Stimulated activated CD8-positive, alpha-beta memory T cell treated with anti-CD3 and anti-CD28 coated beads, Interleukin-7, amount 100 ng/mL, for 48 hours (primary cell): ENCODE measurements at regions not wholly inside any gene's neighbourhood (a gene's known extent, or its start where the extent isn't known, plus 50 kb on each side); places are given as distances from the start of the nearest gene placed in this dataset.
"Not testable (repeated sequence)": the region's sequence is repeated elsewhere in the genome, so short reads cannot be mapped to it uniquely, and the experiment has no call there.

Experiments
- DNase-seq, 2 donors: peaks; one replicate each; pipeline ENCODE4 v3.0.0-alpha.2; 2020; ENCODE audit warnings: low read depth in 1 of 2; ENCODE audit errors: extremely low read depth in 1 of 2

GRCh38 chrX:40943093-40943641, 142.1 kb upstream of the USP9X start:
- no peak for DNase-seq

DNA sequence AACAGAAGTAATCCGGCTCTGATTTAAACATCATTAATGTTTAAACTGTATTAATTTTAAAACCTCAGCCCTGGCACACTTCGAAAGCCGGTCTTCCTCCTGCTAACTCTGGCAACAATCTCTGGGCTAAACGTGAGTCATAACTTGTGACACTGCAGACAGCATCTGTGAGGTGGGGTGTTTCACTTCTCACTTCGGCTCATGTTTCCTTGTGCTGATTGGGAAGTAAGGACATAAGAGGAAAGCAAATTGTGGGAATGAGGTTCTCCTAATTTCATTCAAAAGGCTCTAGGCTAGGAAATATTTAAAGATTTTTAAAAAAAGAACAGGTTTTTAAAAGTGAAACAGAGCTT, 139.9 kb upstream of the USP9X start:
- no peak for DNase-seq

DNA sequence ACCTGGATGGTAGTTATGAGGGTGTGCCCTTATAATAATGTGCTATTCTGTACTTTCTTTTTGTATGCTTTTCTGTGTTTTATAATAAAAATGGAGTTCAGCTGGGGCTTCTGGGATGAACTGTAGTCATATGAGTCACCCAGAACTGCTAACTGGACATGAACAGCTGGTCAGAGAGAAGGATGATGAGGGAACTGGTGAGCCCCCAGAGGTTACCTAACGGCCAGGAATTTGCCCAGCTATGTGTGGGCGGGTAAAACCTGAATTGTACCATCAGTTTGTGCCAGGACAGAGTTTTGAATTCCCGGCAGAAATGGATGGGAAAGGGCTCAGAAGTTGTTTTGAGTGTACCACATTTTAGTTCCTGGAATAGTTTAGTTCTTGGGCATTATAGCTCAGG, 138.0 kb upstream of the USP9X start:
- no peak for DNase-seq

DNA sequence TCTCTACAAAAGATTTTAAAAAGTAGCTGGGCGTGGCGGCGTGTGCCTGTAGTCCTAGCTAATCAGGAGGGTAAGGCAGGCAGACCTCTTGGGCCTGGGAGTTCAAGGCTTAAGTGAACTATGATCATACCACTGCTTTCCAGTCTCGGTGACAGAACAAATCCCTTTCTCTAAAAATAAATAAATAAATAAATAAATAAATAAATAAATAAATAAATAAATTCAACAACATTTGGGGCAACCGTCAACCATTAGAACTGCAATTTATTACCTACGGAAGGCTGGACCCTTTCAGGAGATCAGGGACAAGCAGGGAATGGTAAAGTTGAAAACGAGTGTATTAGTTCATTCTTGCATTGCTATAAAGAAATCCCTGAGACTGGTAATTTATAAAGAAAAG, 136.2 kb upstream of the USP9X start:
- DNase-seq: no peak

DNA sequence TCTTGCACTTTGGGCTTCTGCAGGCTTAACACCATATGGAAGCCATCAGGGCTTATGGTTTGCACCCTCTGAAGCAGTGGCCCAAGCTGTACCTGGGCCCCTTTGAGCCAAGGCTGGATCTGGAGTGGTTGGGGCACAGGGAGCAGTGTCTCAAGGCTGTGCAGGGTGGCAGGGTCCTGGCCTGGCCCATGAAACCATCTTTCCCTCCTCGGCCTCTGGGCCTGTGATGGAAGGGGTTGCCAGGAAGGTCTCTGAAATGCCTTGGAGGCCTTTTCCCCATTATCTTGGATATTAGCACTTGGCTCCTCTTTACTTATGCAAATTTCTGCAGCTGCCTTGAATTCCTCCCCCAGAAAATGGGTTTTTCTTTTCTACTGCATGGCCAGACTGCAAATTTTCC, 134.7 kb upstream of the USP9X start:
- DNase-seq: no peak

DNA sequence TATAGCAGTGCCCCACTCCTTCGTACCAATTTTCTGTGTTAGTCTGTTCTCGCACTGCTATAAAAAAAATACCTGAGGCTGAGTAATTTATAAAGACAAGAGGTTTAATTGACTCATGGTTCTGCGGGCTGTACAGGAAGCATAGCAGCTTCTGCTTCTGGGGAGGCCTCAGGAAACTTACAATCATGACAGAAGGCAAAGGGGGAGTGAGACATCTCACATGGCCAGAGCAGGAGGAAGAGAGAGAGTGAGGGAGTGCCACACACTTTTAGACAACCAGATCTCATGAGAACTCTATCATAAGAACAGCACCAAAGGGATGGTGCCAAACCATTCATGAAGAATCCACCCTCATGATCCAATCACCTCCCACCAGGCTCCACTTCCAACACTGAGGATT, 133.8 kb upstream of the USP9X start:
- not testable (repeated sequence) for DNase-seq

- DNase-seq: no peak
Measured at GRCh38 chrX:40952855-40953254, 132.4 kb upstream of the USP9X start.

GRCh38 chrX:40953369-40953768, 131.9 kb upstream of the USP9X start:
- DNase-seq: no peak

DNA sequence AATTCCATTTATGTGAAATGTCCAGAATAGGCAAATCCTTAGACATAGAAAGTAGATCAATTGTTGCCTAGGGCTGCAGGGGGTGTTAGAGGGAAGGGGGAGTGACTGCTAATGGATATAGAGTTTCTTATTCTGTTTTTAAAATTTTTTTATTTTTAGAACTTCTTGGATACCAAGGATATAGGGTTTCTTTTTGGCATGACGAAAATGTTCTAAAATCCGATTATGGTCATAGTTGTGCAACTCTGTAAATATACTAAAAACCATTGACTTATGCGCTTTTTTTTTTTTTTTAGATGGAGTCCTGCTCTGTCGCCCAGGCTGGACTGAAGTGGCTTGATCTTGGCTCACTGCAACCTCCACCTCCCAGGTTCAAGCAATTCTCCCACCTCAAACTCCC, 125.2 kb upstream of the USP9X start:
- DNase-seq: no peak

DNA sequence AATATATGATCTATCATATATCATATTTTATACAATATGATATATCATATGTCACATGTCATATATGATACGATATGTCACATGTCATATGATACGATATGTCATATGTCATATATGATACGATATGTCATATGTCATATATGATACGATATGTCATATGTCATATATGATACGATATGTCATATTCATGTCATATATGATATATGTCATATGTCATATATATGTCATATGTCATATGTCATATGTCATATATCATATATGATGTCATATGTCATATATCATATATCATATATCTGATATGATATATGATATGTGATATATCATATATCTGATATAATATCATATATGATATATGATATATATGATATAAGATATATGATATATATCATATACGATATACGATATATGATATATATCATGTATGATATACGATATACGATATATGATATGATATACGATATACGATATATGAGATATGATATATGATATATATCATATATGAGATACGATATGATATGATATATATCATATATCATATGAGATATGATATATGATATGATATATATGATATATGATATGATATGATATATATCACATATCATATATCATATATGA, 122.3 kb upstream of the USP9X start:
- no peak for DNase-seq

DNA sequence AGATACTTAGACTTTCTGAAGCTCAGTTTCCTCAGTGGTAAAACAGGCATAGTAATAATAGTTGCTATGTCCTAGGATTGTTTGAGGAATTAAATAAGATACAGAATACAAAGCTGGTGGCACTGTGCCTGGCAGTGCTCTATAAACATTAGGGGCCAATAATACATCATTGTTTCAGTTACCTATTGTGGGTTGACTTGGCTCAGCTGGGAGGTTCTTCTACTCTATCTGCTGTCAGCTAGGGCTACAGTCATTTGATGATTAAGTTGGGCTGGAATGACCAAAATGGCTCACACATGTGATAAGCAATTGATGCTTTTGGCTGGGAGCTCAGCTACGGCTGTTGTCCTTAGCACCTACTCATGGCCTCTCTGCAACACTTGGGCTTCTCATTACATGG, 121.2 kb upstream of the USP9X start:
- no peak for DNase-seq

DNA sequence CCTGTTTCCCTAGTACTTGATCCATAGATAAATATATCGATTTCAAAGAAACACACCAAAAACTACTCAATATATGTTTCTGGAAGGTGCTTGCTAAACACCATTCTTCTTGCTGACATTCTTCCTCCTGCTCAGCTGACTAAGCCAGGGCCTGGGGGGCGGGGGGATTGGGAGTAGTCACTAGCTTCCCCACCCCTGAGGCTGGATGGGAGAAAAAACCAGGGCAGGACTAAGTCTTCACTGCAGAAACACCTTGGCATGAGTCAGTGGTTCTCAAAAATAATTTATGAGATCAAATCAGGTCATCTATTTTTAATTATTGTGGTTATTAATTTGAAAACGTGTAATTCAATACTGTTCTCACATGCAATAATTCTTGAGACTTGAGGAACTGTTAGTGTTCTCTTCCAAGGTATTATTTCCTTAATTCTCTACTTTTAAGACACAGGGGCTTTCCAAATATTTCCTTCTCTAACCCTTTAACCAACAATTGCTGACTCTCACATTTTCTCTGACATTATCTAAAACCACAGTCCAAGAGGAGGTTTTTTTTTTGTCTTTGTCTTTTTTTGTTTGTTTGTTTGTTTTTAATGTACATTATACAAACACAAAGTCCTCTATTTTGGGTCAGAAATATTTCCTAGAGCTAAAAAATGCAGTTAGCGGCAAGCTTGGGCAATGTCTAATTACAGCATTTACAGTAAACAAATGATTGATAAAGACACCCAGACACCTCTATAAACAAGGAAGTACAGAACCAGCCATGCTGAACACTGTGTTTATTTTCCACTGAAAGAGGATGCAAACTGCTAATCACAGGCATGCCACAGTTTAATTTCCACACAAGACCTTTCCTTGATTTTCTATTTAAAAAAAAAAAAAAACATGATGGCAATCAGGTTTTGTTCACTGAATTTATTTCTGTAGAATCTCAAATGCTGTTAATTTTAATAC, 120.3 kb upstream of the USP9X start:
- no peak for DNase-seq

GRCh38 chrX:40966213-40966820, 118.9 kb upstream of the USP9X start:
- no peak for DNase-seq

DNA sequence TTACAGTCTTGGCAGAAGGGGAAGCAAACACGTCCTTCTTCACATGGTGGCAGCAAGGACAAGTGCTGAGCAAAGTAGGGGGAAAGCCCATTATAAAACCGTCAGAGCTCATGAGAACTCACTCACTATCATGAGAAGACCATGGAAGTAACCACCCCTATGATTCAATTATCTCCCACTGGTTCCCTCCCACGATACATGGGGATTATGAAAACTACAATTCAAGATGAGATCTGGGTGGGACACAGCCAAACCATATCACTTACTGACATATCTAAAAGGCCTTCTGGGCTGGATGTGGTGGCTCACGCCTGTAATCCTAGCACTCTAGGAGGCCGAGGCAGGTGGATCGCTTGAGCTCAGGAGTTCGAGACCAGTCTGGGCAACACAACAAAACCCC, 117.1 kb upstream of the USP9X start:
- DNase-seq: no peak

GRCh38 chrX:40971736-40972135, 113.5 kb upstream of the USP9X start:
- DNase-seq: no peak

DNA sequence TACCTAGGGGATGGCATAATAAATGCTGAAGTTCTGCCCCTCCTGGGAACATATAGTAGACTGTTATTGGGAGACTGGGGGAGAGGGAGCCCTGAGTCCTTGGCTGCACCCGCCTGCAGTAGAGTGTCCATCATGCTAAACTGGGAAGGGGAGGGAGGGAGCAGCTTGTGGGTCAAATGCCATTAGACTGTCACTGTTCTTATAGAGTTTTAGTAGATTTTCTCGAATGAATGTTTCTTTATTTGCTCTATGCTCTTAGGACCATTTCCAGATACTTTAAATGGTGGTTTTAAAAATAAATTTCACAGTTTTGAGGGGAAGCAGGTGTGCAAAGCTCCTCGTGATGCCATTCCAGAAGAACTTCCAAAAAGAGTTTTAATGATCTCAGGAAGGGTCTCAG, 111.6 kb upstream of the USP9X start:
- no peak for DNase-seq

GRCh38 chrX:40975951-40976350, 109.3 kb upstream of the USP9X start:
- no peak for DNase-seq

DNA sequence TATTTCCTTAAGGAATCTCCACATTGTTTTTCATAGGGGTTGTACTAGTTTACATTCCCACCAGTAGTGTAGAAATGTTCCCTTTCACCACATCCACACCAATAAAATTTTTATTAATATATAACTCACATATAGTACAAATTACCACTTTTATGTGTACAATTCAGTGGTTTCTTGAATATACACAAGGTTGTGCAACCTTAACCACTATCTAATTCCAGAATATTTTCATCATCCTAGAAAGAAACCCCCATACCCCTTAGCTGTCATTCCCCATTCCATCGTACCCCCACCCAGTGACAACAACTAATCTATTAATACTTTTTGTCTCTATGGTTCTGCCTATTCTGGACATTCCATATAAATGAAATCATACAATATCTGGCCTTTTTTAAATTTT, 108.3 kb upstream of the USP9X start:
- DNase-seq: no peak

DNA sequence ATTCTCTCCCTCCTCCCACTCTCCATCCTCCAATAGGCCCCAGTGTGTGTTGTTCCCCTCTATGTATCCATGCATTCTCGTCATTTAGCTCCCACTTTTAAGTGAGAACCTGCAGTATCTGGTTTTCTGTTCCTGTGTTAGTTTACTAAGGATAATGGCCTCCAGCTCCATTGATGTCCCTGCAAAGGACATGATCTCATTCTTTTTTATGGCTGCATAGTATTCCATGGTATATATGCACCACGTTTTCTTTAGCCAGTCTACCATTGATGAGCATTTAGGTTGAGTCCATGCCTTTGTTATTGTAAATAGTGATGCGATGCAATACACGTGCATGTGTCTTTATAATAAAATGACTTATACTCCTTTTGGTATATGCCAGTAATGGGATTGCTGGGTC, 100.3 kb upstream of the USP9X start:
- no peak for DNase-seq

- DNase-seq: no peak
Measured at GRCh38 chrX:40987413-40987812, 97.8 kb upstream of the USP9X start.

- DNase-seq: no peak
Measured at GRCh38 chrX:40988100-40988499, 97.1 kb upstream of the USP9X start.

DNA sequence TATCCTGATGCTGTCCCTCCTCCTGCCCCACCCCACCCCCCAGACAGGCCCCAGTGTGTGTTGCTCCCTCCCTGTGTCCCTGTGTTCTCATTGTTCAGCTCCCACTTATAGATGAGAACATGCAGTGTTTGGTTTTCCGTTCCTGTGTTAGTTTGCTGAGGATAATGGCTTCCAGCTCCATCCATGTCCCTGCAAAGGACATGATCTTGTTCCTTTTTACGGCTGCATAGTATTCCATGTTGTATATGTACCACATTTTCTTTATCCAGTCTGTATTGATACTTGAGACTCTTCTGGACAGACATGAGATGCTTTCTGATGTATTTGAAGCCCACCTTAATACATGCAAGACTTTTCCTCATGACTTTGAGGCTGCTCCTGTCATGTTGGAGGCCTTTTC, 91.8 kb upstream of the USP9X start:
- DNase-seq: not testable (repeated sequence)
